ENCODE measurements at regions not wholly inside any gene's neighbourhood (a gene's known extent, or its start where the extent isn't known, plus 50 kb on each side); places are given as distances from the start of the nearest gene placed in this dataset.

DNA sequence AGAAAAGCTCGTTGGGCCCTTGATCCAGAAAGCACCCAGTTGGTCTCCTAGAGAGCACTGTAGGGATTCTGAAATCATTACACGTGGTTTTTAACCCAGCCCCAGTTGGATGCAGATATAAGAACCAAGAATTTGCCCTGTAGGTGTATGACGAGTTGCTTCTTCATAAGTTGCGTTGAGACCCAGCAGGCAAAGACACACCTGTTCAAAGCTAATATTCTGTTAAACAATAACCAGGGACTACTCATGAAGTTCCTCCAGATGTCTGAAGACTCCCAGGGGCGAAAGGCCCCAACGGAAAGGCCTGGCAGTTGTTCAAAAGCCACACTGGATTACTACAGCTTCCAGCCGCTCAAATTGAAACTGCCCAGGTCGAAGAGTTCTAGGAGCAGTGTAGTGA is 88.6 kb upstream of the HNRNPU start:
- no peak overlapping the region for H3K4me3 Mint-ChIP-seq
- H3K4me1 Mint-ChIP-seq = peaks cover 3% of the 10 kb centered on the region
- H3K27me3 Mint-ChIP-seq (ENCODE audit: low read depth) = no peaks in the 10 kb centered on the region
- no peak for TF ChIP-seq CTCF (IDR thresholded peaks at IDR 0.05; ENCODE audit: unreplicated experiment)
- H3K36me3 Mint-ChIP-seq = no peaks in the 10 kb centered on the region
- DNase-seq (ENCODE audit: low spot score in 2 of 2, unreplicated experiment in 2 of 2) = no peak
- no peak overlapping the region for H3K27ac Mint-ChIP-seq
- H3K9me3 Mint-ChIP-seq = peaks cover 4% of the 10 kb centered on the region

- no peak overlapping the region for H3K27ac Mint-ChIP-seq
- no peaks in the 10 kb centered on the region for H3K27me3 Mint-ChIP-seq (ENCODE audit: low read depth)
- peaks cover 9% of the 10 kb centered on the region for H3K9me3 Mint-ChIP-seq
- peaks cover 3% of the 10 kb centered on the region for H3K4me1 Mint-ChIP-seq
- no peaks in the 10 kb centered on the region for H3K36me3 Mint-ChIP-seq
- TF ChIP-seq CTCF (IDR thresholded peaks at IDR 0.05; ENCODE audit: unreplicated experiment) = no peak
- no peak overlapping the region for H3K4me3 Mint-ChIP-seq
- DNase-seq (ENCODE audit: low spot score in 2 of 2, unreplicated experiment in 2 of 2) = no peak
Measured at GRCh38 chr1:244952280-244952933, 88.1 kb upstream of the HNRNPU start.

GRCh38 chr1:244948416-244948815 is 84.1 kb upstream of the HNRNPU start:
- Mint-ChIP-seq H3K9me3 (peaks cover 9% of the 10 kb centered on the region), H3K27me3 (ENCODE audit: low read depth) (no peaks in the 10 kb centered on the region), H3K4me1 (no peaks in the 10 kb centered on the region), H3K4me3 (no peak overlapping the region), H3K27ac (no peak overlapping the region), H3K36me3 (no peaks in the 10 kb centered on the region)
- no peak for DNase-seq (ENCODE audit: low spot score in 2 of 2, unreplicated experiment in 2 of 2)
- no peak for TF ChIP-seq CTCF (IDR thresholded peaks at IDR 0.05; ENCODE audit: unreplicated experiment)

GRCh38 chr1:244945109-244945671 is 80.8 kb upstream of the HNRNPU start:
- Mint-ChIP-seq H3K27ac (no peak overlapping the region), H3K4me1 (no peaks in the 10 kb centered on the region), H3K9me3 (peaks cover 9% of the 10 kb centered on the region)

GRCh38 chr1:244941121-244941520 is 76.8 kb upstream of the HNRNPU start:
- no peaks in the 10 kb centered on the region for H3K36me3 Mint-ChIP-seq
- H3K4me1 Mint-ChIP-seq = no peaks in the 10 kb centered on the region
- no peaks in the 10 kb centered on the region for H3K9me3 Mint-ChIP-seq
- no peak overlapping the region for H3K4me3 Mint-ChIP-seq
- TF ChIP-seq CTCF (IDR thresholded peaks at IDR 0.05; ENCODE audit: unreplicated experiment) = no peak
- DNase-seq (ENCODE audit: low spot score in 2 of 2, unreplicated experiment in 2 of 2) = no peak
- no peaks in the 10 kb centered on the region for H3K27me3 Mint-ChIP-seq (ENCODE audit: low read depth)
- H3K27ac Mint-ChIP-seq = no peak overlapping the region

More at GRCh38 chr1:244945109-244945671, 80.8 kb upstream of the HNRNPU start:
- Mint-ChIP-seq H3K36me3 (no peaks in the 10 kb centered on the region), H3K27me3 (ENCODE audit: low read depth) (no peaks in the 10 kb centered on the region), H3K4me3 (no peak overlapping the region)
- no peak for TF ChIP-seq CTCF (IDR thresholded peaks at IDR 0.05; ENCODE audit: unreplicated experiment)
- no peak for DNase-seq (ENCODE audit: low spot score in 2 of 2, unreplicated experiment in 2 of 2)

All from mesothelial cell of epicardium (in vitro differentiated cells).